SK-N-SH treated with all-trans-retinoic acid at 6 μM for 48 hours (cell line): ENCODE measurements at regions not wholly inside any gene's neighbourhood (a gene's known extent, or its start where the extent isn't known, plus 50 kb on each side); places are given as distances from the start of the nearest gene placed in this dataset.
A peak's percentile ranks its signal among the peaks of the same experiment; 100 is the strongest.

Experiments
- ATAC-seq: fragments of 200-7000 bp; cut with Tn5 transposase; 3 replicates; pipeline ENCODE4 v1.9.1; 2020; ENCODE audit warnings: mild to moderate bottlenecking, moderate library complexity
- ARNTL ChIP-seq: fragments of 450-650 bp; formaldehyde crosslinking; IDR thresholded peaks from 2 replicates; pipeline ENCODE4 v1.5.0; 2020; ENCODE audit warnings: low read depth, mild to moderate bottlenecking, moderate library complexity, borderline replicate concordance
- BACH2 ChIP-seq: fragments of 250-450 bp; sonication (Bioruptor Pico); IDR thresholded peaks from 2 replicates; pipeline ENCODE4 v1.9.0; 2021; ENCODE audit warnings: mild to moderate bottlenecking, borderline replicate concordance
- CSDC2 ChIP-seq: fragments of 250-450 bp; sonication (Bioruptor Pico); IDR thresholded peaks from 2 replicates; pipeline ENCODE4 v1.5.0; 2020; ENCODE audit warnings: mild to moderate bottlenecking, moderate library complexity
- ESRRG ChIP-seq: fragments of 250-450 bp; sonication (Bioruptor Pico); IDR thresholded peaks from 2 replicates; pipeline ENCODE4 v1.6.1; 2021; ENCODE audit warnings: mild to moderate bottlenecking
- OSR1 ChIP-seq: fragments of 250-450 bp; sonication (Bioruptor Pico); IDR thresholded peaks from 2 replicates; pipeline ENCODE4 v1.8.0; 2022; ENCODE audit warnings: moderate library complexity, mild to moderate bottlenecking, inconsistent platforms
- PPARA ChIP-seq: fragments of 250-450 bp; sonication (Bioruptor Pico); IDR thresholded peaks from 2 replicates; pipeline ENCODE4 v1.5.0; 2020; ENCODE audit warnings: mild to moderate bottlenecking, borderline replicate concordance
- RARB ChIP-seq: fragments of 250-450 bp; sonication (Bioruptor Pico); IDR thresholded peaks from 2 replicates; pipeline ENCODE4 v1.8.0; 2021; ENCODE audit warnings: mild to moderate bottlenecking, moderate library complexity
- SNAI2 ChIP-seq: fragments of 250-450 bp; sonication (Bioruptor Pico); IDR thresholded peaks from 2 replicates; pipeline ENCODE4 v1.5.0; 2020; ENCODE audit warnings: mild to moderate bottlenecking, moderate library complexity
- TCF4 ChIP-seq: fragments of 250-450 bp; sonication (Bioruptor Pico); IDR thresholded peaks from 2 replicates; pipeline ENCODE4 v1.8.0; 2021; ENCODE audit warnings: mild to moderate bottlenecking, moderate library complexity, borderline replicate concordance
- TOX ChIP-seq: fragments of 250-450 bp; sonication (Bioruptor Pico); IDR thresholded peaks from 2 replicates; pipeline ENCODE4 v1.8.0; 2021; ENCODE audit warnings: mild to moderate bottlenecking, moderate library complexity, borderline replicate concordance
- ZC3H10 ChIP-seq: fragments of 250-450 bp; sonication (Bioruptor Pico); IDR thresholded peaks from 2 replicates; pipeline ENCODE4 v1.5.1; 2021; ENCODE audit warnings: mild to moderate bottlenecking, moderate library complexity
- ZFP3 ChIP-seq: fragments of 250-450 bp; sonication (Bioruptor Pico); IDR thresholded peaks from 2 replicates; pipeline ENCODE4 v1.5.0; 2020; ENCODE audit warnings: mild to moderate bottlenecking, moderate library complexity
- ZNF565 ChIP-seq: fragments of 450-650 bp; formaldehyde crosslinking; conservative IDR thresholded peaks from 2 replicates; pipeline ENCODE4 v1.5.0; 2020; ENCODE audit warnings: low read depth, mild to moderate bottlenecking, moderate library complexity
- ZNF8 ChIP-seq: fragments of 450-650 bp; formaldehyde crosslinking; IDR thresholded peaks from 2 replicates; pipeline ENCODE4 v1.5.0; 2020; ENCODE audit warnings: mild to moderate bottlenecking, moderate library complexity
- TF ChIP-seq, protein P1 (sequence below): fragments of 250-450 bp; sonication (Bioruptor Pico); IDR thresholded peaks from 2 replicates; pipeline ENCODE4 v1.8.0; 2021; ENCODE audit warnings: low read depth, mild to moderate bottlenecking, moderate library complexity, borderline replicate concordance
- TF ChIP-seq, protein P2 (sequence below): fragments of 250-450 bp; sonication (Bioruptor Pico); IDR thresholded peaks from 2 replicates; pipeline ENCODE4 v1.5.1; 2021; ENCODE audit warnings: mild to moderate bottlenecking, moderate library complexity
- TF ChIP-seq, protein P3 (sequence below): fragments of 250-450 bp; sonication (Bioruptor Pico); IDR thresholded peaks from 2 replicates; pipeline ENCODE4 v1.8.0; 2020; ENCODE audit warnings: mild to moderate bottlenecking, moderate library complexity, borderline replicate concordance
- TF ChIP-seq, protein P4 (sequence below): fragments of 250-450 bp; sonication (Bioruptor Pico); IDR thresholded peaks from 2 replicates; pipeline ENCODE4 v1.5.0; 2020; ENCODE audit warnings: mild to moderate bottlenecking, moderate library complexity

DNA sequence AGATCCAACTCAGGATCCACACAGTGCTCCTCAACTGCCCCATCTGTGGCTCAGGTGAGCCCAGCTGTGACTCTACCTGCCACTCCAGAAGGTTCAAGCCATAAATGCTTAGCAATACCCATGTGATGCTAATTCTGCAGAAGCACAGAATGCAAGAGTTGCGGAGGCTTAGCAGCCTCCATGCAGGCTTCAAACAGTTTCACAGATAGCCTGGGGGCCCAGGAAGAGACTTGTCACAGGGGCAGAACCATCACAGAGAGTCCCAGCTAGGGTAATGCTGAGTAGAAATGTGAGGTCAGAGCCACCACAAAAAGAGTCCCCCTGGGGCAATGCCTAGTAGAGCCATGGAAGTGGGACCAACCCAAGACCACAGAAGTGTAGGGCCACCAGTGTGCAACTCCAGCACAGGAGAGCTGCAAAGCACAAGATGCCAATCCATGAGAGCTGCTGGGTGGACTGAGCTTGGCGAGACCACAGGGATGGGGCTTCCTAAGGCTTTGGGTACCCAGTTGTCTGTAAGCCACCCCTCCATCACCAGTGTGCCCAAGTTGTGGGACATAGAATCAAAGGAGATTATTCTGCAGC is 283.9 kb downstream of the UBE3D start:
- TF ChIP-seq, protein P1, sequence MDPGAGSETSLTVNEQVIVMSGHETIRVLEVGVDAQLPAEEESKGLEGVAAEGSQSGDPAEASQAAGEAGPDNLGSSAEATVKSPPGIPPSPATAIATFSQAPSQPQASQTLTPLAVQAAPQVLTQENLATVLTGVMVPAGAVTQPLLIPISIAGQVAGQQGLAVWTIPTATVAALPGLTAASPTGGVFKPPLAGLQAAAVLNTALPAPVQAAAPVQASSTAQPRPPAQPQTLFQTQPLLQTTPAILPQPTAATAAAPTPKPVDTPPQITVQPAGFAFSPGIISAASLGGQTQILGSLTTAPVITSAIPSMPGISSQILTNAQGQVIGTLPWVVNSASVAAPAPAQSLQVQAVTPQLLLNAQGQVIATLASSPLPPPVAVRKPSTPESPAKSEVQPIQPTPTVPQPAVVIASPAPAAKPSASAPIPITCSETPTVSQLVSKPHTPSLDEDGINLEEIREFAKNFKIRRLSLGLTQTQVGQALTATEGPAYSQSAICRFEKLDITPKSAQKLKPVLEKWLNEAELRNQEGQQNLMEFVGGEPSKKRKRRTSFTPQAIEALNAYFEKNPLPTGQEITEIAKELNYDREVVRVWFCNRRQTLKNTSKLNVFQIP (CRISPR knock-in tag), result no peak
- no peak for TF ChIP-seq ZFP3
- TF ChIP-seq CSDC2, result no peak
- TF ChIP-seq TCF4 (CRISPR knock-in tag), result no peak
- TF ChIP-seq ZNF8 (CRISPR knock-in tag), result no peak
- TF ChIP-seq BACH2, result no peak
- no peak for TF ChIP-seq SNAI2
- no peak for TF ChIP-seq OSR1 (CRISPR knock-in tag)
- TF ChIP-seq, protein P2, sequence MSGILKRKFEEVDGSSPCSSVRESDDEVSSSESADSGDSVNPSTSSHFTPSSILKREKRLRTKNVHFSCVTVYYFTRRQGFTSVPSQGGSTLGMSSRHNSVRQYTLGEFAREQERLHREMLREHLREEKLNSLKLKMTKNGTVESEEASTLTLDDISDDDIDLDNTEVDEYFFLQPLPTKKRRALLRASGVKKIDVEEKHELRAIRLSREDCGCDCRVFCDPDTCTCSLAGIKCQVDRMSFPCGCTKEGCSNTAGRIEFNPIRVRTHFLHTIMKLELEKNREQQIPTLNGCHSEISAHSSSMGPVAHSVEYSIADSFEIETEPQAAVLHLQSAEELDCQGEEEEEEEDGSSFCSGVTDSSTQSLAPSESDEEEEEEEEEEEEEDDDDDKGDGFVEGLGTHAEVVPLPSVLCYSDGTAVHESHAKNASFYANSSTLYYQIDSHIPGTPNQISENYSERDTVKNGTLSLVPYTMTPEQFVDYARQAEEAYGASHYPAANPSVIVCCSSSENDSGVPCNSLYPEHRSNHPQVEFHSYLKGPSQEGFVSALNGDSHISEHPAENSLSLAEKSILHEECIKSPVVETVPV (CRISPR knock-in tag), result no peak
- TF ChIP-seq, protein P3, sequence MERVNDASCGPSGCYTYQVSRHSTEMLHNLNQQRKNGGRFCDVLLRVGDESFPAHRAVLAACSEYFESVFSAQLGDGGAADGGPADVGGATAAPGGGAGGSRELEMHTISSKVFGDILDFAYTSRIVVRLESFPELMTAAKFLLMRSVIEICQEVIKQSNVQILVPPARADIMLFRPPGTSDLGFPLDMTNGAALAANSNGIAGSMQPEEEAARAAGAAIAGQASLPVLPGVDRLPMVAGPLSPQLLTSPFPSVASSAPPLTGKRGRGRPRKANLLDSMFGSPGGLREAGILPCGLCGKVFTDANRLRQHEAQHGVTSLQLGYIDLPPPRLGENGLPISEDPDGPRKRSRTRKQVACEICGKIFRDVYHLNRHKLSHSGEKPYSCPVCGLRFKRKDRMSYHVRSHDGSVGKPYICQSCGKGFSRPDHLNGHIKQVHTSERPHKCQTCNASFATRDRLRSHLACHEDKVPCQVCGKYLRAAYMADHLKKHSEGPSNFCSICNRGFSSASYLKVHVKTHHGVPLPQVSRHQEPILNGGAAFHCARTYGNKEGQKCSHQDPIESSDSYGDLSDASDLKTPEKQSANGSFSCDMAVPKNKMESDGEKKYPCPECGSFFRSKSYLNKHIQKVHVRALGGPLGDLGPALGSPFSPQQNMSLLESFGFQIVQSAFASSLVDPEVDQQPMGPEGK (CRISPR knock-in tag), result no peak
- TF ChIP-seq PPARA (CRISPR knock-in tag), result no peak
- TF ChIP-seq ESRRG (CRISPR knock-in tag), result no peak
- no peak for TF ChIP-seq RARB (CRISPR knock-in tag)
- TF ChIP-seq ZC3H10, result no peak
- no peak for TF ChIP-seq ZNF565 (CRISPR knock-in tag)
- no peak for ATAC-seq

DNA sequence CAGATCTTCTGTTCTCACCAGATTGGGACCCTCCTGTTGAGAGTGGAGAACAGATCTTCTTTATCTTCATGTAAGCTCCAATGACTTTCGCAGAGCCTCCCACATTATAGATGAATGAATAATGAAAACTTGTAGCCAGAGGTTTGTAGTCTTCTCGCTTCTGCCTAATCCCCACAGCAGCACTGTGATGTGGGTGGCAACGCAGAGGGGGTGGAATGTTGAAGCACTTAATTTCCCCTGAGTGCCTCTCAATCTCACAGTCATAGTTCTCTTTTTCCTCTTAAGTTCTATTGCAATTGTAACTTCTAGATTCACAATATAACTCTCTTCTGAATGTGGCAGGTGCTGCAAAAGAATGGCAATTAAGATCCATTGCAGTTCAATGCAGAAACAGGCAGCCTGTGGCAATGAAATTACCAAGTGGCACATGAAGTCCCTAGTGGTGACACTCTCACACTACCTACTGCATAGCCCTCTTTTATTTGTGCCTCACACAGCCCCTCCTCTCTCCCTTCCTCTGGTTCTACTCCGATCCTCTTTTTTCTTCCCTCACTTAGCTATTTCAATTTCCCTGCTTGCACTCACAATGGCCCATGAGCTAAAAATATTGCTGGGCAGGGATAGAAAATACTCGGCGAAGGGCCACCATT is 281.9 kb downstream of the UBE3D start:
- peak; percentile 54; the same call in 1 of the 3 replicates for ATAC-seq
- no peak for TF ChIP-seq ZNF565 (CRISPR knock-in tag)
- no peak for TF ChIP-seq TCF4 (CRISPR knock-in tag)
- TF ChIP-seq, protein P1 (CRISPR knock-in tag), result no peak
- no peak for TF ChIP-seq RARB (CRISPR knock-in tag)
- TF ChIP-seq TOX (CRISPR knock-in tag), result no peak
- TF ChIP-seq, protein P2 (CRISPR knock-in tag), result no peak
- TF ChIP-seq ZC3H10, result no peak
- no peak for TF ChIP-seq ZFP3

DNA sequence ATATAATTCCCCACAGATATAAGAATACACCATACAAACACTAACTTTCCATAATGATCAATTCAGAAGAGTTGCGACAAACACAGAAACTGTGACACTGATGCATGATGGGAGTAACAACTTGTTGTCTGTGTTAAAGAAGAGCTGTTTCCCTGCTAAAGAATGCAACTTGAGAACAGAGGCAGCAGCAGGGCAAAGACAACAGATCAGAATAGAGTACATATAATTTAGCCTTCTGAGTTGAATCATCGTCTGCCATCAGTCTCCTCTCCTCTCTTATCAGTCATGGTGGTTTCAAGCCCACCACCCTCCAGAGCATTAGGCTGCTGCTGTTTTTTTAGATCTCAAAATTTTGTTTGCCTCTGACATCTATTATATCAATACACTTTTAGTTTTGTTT is 280.4 kb downstream of the UBE3D start:
- ATAC-seq, result 0 out of 3 replicates have a peak, but pooled peaks have one; percentile 21
- no peak for TF ChIP-seq ARNTL (CRISPR knock-in tag)
- TF ChIP-seq, protein P4, sequence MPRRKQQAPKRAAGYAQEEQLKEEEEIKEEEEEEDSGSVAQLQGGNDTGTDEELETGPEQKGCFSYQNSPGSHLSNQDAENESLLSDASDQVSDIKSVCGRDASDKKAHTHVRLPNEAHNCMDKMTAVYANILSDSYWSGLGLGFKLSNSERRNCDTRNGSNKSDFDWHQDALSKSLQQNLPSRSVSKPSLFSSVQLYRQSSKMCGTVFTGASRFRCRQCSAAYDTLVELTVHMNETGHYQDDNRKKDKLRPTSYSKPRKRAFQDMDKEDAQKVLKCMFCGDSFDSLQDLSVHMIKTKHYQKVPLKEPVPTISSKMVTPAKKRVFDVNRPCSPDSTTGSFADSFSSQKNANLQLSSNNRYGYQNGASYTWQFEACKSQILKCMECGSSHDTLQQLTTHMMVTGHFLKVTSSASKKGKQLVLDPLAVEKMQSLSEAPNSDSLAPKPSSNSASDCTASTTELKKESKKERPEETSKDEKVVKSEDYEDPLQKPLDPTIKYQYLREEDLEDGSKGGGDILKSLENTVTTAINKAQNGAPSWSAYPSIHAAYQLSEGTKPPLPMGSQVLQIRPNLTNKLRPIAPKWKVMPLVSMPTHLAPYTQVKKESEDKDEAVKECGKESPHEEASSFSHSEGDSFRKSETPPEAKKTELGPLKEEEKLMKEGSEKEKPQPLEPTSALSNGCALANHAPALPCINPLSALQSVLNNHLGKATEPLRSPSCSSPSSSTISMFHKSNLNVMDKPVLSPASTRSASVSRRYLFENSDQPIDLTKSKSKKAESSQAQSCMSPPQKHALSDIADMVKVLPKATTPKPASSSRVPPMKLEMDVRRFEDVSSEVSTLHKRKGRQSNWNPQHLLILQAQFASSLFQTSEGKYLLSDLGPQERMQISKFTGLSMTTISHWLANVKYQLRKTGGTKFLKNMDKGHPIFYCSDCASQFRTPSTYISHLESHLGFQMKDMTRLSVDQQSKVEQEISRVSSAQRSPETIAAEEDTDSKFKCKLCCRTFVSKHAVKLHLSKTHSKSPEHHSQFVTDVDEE (CRISPR knock-in tag), result no peak
- TF ChIP-seq ZFP3, result no peak
- TF ChIP-seq SNAI2, result no peak
